Osteocyte (in vitro differentiated cells): ENCODE measurements at regions not wholly inside any gene's neighbourhood (a gene's known extent, or its start where the extent isn't known, plus 50 kb on each side); places are given as distances from the start of the nearest gene placed in this dataset.

Source experiments
- DNase-seq: peaks from one replicate; pipeline ENCODE4 v3.0.0; 2021; ENCODE audit warnings: mixed read lengths; ENCODE audit not compliant: unreplicated experiment; ENCODE audit errors: extremely low spot score
- H3K27ac Mint-ChIP-seq: one replicate; pipeline ENCODE4 v1.8.0; 2021; ENCODE audit warnings: mild to moderate bottlenecking, mixed read lengths; ENCODE audit not compliant: unreplicated experiment
- H3K27me3 Mint-ChIP-seq: one replicate; pipeline ENCODE4 v1.8.0; 2021; ENCODE audit warnings: mixed read lengths; ENCODE audit not compliant: unreplicated experiment
- H3K36me3 Mint-ChIP-seq: one replicate; pipeline ENCODE4 v1.8.0; 2021; ENCODE audit warnings: mixed read lengths; ENCODE audit not compliant: unreplicated experiment
- H3K4me1 Mint-ChIP-seq: one replicate; pipeline ENCODE4 v1.8.0; 2021; ENCODE audit warnings: mixed read lengths; ENCODE audit not compliant: unreplicated experiment
- H3K4me3 Mint-ChIP-seq: one replicate; pipeline ENCODE4 v1.8.0; 2021; ENCODE audit warnings: mild to moderate bottlenecking, moderate library complexity, mixed read lengths; ENCODE audit not compliant: unreplicated experiment
- H3K9me3 Mint-ChIP-seq: one replicate; pipeline ENCODE4 v1.8.0; 2021; ENCODE audit warnings: mixed read lengths; ENCODE audit not compliant: unreplicated experiment
- TF ChIP-seq, protein P1 (sequence below): fragments of 200-600 bp; sonication (generic); IDR thresholded peaks from 2 replicates; pipeline ENCODE4 v1.5.0; 2021; ENCODE audit warnings: antibody characterized with exemption, mild to moderate bottlenecking, moderate library complexity

DNA sequence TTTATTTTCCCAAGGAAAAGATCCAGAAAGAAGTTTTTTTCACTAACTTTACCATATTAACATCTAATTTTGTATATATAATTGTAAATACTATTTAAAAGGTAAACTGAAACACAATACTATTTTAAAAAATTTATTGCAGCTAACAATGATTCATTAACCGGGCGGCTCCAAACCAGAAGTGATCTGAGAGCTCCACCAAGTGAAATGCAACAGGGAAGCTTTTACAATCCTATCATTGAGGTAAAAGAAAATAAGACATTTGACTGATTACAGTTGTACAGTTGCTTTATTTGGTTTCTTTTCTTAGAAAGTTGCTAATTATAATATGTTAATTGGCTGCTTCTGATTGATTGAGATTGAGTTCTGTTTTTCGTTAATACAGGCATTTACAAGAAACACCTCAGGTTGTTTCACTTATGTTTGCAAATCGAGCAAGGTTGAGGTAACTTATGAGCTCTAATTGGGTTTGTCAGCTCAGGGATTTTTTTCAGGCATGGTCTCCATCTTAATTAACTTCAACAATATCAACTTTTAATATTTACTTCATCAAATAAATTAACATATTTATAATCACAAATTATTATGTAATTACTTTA, 220.2 kb upstream of the UGT8 start:
- no peak for DNase-seq
- Mint-ChIP-seq H3K36me3 (no peaks in the 10 kb centered on the region), H3K9me3 (no peaks in the 10 kb centered on the region), H3K4me3 (no peak overlapping the region), H3K27me3 (no peaks in the 10 kb centered on the region), H3K4me1 (peaks cover 7% of the 10 kb centered on the region), H3K27ac (no peak overlapping the region)
- TF ChIP-seq, protein P1, sequence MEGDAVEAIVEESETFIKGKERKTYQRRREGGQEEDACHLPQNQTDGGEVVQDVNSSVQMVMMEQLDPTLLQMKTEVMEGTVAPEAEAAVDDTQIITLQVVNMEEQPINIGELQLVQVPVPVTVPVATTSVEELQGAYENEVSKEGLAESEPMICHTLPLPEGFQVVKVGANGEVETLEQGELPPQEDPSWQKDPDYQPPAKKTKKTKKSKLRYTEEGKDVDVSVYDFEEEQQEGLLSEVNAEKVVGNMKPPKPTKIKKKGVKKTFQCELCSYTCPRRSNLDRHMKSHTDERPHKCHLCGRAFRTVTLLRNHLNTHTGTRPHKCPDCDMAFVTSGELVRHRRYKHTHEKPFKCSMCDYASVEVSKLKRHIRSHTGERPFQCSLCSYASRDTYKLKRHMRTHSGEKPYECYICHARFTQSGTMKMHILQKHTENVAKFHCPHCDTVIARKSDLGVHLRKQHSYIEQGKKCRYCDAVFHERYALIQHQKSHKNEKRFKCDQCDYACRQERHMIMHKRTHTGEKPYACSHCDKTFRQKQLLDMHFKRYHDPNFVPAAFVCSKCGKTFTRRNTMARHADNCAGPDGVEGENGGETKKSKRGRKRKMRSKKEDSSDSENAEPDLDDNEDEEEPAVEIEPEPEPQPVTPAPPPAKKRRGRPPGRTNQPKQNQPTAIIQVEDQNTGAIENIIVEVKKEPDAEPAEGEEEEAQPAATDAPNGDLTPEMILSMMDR, result peak; percentile 90

DNA sequence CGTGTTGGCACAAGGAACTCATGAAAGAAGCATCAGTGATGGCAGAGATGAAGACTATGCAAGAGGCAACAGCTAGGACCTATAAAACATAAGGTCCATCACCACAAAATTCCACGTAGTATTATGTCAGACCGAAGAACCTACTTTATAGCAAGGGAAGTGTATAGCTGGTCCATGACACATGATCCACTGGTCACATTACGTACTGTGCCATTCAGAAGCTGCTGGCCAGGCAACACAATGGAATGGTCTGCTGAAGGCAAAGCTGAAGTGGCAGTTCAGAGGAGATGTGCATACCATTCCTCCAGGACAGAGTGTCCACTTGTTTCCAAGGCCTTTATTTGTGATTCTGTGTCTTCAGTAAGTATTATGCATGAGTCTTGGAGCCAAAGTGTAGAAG, 215.5 kb upstream of the UGT8 start:
- DNase-seq, result no peak
- H3K4me1 Mint-ChIP-seq, result peaks cover 15% of the 10 kb centered on the region
- TF ChIP-seq, protein P1, result no peak
- H3K27me3 Mint-ChIP-seq, result peaks cover 7% of the 10 kb centered on the region
- no peaks in the 10 kb centered on the region for H3K36me3 Mint-ChIP-seq
- no peak overlapping the region for H3K27ac Mint-ChIP-seq
- H3K4me3 Mint-ChIP-seq, result no peak overlapping the region
- no peaks in the 10 kb centered on the region for H3K9me3 Mint-ChIP-seq

DNA sequence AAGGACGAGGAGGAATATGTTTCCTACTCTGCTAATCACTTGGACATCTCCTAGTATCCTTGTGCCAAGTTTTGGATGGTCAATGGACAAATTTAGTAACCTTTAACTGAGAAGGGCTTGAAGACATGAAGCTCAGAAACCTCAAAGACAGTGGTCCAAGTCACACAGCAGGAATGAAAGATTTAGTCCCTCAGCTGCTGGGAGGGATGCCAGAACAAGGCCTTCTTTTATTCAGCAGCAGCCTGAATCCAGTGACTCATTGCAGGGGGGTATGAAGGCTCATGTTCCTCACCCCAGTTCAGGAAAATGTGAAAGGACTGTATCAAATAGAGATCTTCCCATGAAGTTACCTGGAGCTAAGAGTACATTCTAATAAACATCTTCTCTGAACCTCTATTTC, 214.9 kb upstream of the UGT8 start:
- H3K9me3 Mint-ChIP-seq, result no peaks in the 10 kb centered on the region
- peaks cover 13% of the 10 kb centered on the region for H3K4me1 Mint-ChIP-seq
- H3K4me3 Mint-ChIP-seq, result no peak overlapping the region
- H3K36me3 Mint-ChIP-seq, result no peaks in the 10 kb centered on the region
- H3K27ac Mint-ChIP-seq, result no peak overlapping the region
- peaks cover 13% of the 10 kb centered on the region for H3K27me3 Mint-ChIP-seq
- DNase-seq, result no peak
- TF ChIP-seq, protein P1, result no peak

DNA sequence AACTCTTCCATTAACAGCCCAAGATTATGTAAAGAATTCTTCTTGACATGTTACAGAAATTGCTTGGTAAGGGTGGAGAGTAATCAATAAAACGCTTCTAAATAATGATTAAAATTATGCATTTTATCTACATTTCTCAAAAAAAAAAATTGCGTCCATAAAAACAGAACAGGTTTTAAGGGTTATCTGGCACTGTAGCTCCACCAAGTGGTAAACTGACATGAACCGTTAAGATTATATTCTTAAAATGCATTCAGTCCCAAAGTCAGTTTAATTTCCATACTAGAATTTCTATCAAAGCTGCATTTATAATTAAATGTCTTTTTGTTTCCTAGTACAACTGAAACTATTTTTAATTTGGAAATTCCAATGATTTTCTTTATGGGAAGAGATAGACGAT, 214.0 kb upstream of the UGT8 start:
- no peaks in the 10 kb centered on the region for H3K9me3 Mint-ChIP-seq
- H3K4me3 Mint-ChIP-seq, result no peak overlapping the region
- TF ChIP-seq, protein P1, result peak; percentile 70
- H3K27ac Mint-ChIP-seq, result no peak overlapping the region
- DNase-seq, result no peak
- H3K27me3 Mint-ChIP-seq, result peaks cover 18% of the 10 kb centered on the region
- H3K36me3 Mint-ChIP-seq, result no peaks in the 10 kb centered on the region
- peaks cover 13% of the 10 kb centered on the region for H3K4me1 Mint-ChIP-seq

DNA sequence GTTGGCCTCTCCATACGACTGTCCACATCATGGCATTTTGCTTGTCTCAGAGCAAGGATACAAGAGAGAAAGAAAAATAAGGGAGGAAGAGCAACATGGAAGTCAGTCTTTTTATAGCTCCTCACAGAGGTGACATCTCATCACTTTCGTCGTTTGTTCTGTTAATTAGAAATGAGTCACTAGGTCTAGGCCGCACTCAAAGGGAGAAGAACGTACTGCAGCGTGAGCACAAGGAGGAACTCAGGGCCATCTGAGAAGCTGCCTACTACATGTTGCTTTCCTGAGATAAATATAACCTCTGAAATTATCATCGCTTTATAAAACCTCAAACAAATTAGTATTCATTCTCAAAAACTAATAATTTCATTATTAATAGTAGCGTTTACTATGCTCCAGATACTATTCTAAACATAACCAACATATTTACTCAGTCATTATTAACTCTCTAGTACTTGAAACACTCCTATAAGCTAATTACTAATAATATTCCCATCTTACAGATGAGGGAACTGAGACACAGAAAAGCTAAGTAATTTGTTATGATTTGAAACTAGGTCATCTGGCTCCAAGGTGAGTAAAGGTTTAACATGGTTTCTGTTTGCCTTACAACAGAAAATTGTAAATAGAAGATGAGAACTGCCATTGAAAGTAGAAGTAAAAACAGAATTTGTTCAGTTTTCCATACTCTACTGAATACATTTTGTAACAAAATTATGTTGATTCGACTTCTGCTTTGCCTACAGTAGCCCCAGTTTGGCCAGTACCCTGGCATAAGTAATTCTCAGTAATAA, 213.2 kb upstream of the UGT8 start:
- TF ChIP-seq, protein P1, result no peak
- no peak for DNase-seq
- no peaks in the 10 kb centered on the region for H3K36me3 Mint-ChIP-seq
- no peak overlapping the region for H3K4me3 Mint-ChIP-seq
- peaks cover 13% of the 10 kb centered on the region for H3K4me1 Mint-ChIP-seq
- peaks cover 18% of the 10 kb centered on the region for H3K27me3 Mint-ChIP-seq
- H3K9me3 Mint-ChIP-seq, result no peaks in the 10 kb centered on the region
- H3K27ac Mint-ChIP-seq, result no peak overlapping the region
